ENCODE measurements at regions not wholly inside any gene's neighbourhood (a gene's known extent, or its start where the extent isn't known, plus 50 kb on each side); places are given as distances from the start of the nearest gene placed in this dataset.

- H3K4me3 ChIP-seq (replicated peaks; ENCODE audit: low read depth, low read length), result no peak overlapping the region
- no peak for TF ChIP-seq CTCF (IDR thresholded peaks at IDR 0.05; ENCODE audit: low read length, missing control alignments)
- no peak for DNase-seq (ENCODE audit: low read depth)
Measured at GRCh38 chr3:83934192-83935021, 1024.4 kb upstream of the CADM2 start.

- no peak overlapping the region for H3K4me3 ChIP-seq (replicated peaks; ENCODE audit: low read depth, low read length)
- no peak for DNase-seq (ENCODE audit: low read depth)
- no peak for TF ChIP-seq CTCF (IDR thresholded peaks at IDR 0.05; ENCODE audit: low read length, missing control alignments)
Measured at GRCh38 chr3:83938491-83938890, 1020.3 kb upstream of the CADM2 start.

GRCh38 chr3:83941990-83942745, 1016.6 kb upstream of the CADM2 start:
- no peak overlapping the region for H3K4me3 ChIP-seq (replicated peaks; ENCODE audit: low read depth, low read length)
- DNase-seq (ENCODE audit: low read depth), result no peak
- no peak for TF ChIP-seq CTCF (IDR thresholded peaks at IDR 0.05; ENCODE audit: low read length, missing control alignments)

GRCh38 chr3:83946049-83946448, 1012.7 kb upstream of the CADM2 start:
- DNase-seq (ENCODE audit: low read depth), result no peak
- TF ChIP-seq CTCF (IDR thresholded peaks at IDR 0.05; ENCODE audit: low read length, missing control alignments), result no peak

GRCh38 chr3:83946554-83946953, 1012.2 kb upstream of the CADM2 start:
- H3K4me3 ChIP-seq (replicated peaks; ENCODE audit: low read depth, low read length), result no peak overlapping the region
- no peak for TF ChIP-seq CTCF (IDR thresholded peaks at IDR 0.05; ENCODE audit: low read length, missing control alignments)

More at GRCh38 chr3:83946049-83946448, 1012.7 kb upstream of the CADM2 start:
- no peak overlapping the region for H3K4me3 ChIP-seq (replicated peaks; ENCODE audit: low read depth, low read length)

GRCh38 chr3:83948771-83949170, 1010.0 kb upstream of the CADM2 start:
- no peak for DNase-seq (ENCODE audit: low read depth)
- no peak for TF ChIP-seq CTCF (IDR thresholded peaks at IDR 0.05; ENCODE audit: low read length, missing control alignments)

More at GRCh38 chr3:83946554-83946953, 1012.2 kb upstream of the CADM2 start:
- DNase-seq (ENCODE audit: low read depth), result no peak

More at GRCh38 chr3:83948771-83949170, 1010.0 kb upstream of the CADM2 start:
- H3K4me3 ChIP-seq (replicated peaks; ENCODE audit: low read depth, low read length), result no peak overlapping the region

Data from fibroblast of pulmonary artery (primary cell).